Retina (tissue), 1 donor: ENCODE measurements at regions not wholly inside any gene's neighbourhood (a gene's known extent, or its start where the extent isn't known, plus 50 kb on each side); places are given as distances from the start of the nearest gene placed in this dataset.

Experiments used
- DNase-seq: peaks from one replicate; pipeline ENCODE4 v3.0.0-alpha.2; 2016

DNA sequence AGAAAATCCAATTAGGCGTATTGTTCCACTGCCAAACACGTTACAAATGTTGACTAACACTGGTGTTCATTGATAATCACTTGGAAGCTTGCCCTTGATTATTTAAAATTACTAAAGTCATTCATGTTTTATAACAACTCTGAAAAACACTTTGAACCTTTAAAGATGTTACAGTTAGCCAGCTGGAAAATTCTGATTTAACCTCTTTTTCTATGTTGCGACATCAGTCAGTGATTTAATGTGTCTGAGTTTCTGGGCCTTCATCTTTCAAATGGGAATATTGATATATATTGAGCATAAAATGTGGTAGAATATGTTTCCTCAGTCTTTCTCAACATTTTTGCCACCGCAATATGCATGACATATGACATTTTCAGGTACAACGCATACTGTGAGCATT is 274.1 kb upstream of the TENM3 start:
- no peak for DNase-seq

DNA sequence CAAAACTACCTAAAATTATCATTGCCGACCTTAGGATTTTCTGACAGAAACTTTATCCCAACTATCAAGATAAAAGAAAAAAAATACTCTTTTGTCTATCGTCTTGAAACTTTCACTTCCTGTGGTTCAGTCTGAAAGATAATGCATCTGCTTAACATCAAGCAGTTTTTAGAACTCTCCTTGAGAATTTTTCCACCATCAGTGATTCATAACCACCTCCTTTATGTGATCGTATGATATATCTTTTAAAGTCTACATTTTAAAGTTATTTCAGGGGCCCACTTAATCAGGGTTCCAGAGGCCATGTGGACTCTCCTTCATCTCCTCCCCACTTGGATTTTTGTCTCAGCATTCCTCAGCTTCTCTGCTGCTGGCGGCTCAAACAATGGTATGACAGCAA is 272.8 kb upstream of the TENM3 start:
- DNase-seq = no peak

- DNase-seq = no peak
Observed at GRCh38 chr4:181971411-181971810, 271.8 kb upstream of the TENM3 start.

DNA sequence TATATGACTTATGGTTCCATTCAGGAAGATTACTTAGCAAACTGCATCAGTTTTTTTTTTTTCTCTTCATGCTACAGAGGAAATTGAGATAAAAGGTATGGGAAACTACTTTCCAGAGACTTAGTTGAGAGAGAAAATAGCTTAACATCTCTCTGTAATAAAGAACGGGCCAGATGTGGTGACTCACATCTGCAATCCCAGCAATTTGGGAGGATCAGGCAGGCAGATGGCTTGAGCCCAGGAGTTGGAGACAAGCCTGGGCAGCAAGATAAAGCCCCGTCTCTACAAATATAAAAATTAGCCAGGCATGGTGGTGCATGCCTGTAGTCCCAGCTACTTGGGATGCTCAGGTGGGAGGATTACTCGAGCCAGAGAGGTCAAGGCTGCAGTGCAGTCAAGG is 271.2 kb upstream of the TENM3 start:
- DNase-seq = no peak

DNA sequence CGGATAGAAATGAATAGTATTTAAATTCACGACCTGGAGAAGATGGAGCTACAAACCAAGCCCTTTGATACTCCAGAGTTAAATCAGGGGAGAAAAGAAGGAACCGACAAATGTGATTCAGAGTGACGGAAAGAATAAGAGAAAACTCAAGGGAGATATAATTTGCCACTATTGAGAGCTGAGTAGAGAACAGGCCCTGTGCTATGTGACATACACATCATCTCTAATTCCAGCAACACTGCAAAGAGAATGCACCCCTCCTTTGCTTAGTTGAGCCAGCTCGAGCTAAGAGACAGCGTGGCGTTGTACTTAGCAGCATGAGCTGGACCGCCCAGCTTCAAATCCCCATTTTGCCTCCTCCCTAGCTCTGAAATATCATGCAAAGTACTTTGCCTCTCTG is 266.4 kb upstream of the TENM3 start:
- no peak for DNase-seq

DNA sequence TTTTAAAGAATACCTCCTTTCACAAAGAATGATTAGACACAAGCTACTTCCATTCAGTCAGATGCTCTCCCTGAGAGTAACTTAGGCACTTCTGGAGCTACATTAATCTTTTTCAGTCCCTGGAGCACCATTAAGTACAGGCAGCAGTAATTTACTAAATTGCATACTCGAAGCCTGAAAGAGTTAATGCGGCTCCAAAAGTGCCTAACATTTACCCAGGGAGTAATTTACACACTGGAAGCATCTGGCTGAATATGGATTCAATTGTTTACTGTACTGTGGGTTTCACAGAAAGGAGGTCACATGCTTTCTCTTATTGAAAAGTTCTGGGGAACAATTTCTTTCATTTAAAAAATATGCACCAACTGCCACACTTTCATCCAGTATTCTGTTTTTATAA is 260.8 kb upstream of the TENM3 start:
- DNase-seq = no peak

DNA sequence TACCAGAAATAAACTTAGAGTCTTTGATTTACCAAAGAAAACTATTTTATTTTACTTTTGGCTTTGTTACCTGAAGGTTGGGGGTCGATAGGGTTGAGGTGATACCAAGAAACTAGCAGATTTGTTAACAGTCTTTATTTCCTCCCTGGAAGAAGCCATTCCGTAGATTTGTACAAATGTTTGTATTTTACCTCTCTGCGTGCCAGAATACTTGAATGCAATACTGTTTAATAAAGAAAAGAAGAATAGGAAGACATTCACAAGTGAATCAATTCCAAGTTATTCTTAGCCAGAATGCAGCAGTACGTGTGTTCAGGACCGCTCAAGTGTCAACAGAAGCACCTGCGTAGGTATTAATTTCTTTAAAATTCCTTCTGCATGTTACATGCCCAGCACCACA is 260.3 kb upstream of the TENM3 start:
- no peak for DNase-seq

DNA sequence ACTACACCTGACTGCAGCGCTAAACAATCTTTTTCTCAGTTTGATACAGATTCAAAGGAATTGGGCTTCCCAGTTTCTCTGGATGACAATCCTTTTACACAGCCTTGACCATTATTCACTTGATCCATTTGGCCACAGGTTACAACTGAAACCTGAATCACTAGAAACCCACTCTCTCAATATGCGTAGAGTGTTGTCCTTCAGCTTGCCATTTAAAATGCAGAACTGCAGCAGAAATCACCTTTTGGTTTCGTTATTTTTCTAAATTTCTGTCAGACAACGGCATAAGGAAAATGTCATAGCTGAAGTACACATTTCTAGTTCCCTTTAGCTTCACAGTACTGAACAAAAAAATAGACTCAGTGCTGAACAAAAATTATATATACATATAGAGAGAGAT is 255.8 kb upstream of the TENM3 start:
- DNase-seq = no peak

- peak; percentile 19 for DNase-seq
Observed at GRCh38 chr4:181989071-181989470, 254.1 kb upstream of the TENM3 start.

DNA sequence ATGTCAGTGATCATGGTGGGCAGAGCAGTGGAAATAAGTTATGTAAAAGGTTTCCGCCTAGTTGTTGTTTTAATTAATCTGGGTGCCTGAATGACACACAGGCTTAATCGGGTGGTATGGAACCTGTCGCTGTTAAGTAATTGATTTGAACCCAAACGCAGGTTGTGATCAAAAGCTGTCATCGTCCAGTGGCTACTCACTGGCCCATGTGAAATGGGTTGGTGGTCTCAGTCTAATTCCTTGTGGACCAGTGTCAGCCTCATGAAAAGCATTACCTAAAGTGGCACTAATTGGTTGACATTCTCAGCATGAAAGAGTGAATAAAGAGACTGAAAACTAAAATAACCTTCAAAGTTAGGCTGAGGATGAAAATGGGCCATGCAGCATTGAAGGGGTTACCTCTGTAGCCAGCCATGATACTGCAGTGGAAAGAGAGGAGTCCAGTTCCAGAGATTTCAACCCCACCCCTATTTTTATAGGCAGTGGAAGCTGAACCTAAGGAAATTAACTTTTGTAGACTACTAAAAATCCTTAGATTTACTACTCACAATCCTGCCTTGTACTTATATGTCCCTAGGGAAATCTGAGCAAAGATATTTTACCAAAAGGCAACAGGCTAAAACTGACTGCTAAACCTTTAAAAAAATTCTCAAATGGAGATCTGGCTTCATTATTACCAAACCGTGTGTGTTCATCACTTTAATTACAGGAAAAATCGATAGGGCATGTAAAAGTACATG is 251.7 kb upstream of the TENM3 start:
- DNase-seq = peak; percentile 71

- DNase-seq = no peak
Observed at GRCh38 chr4:181998398-181999295, 244.6 kb upstream of the TENM3 start.

GRCh38 chr4:182000077-182000476 is 243.1 kb upstream of the TENM3 start:
- no peak for DNase-seq

DNA sequence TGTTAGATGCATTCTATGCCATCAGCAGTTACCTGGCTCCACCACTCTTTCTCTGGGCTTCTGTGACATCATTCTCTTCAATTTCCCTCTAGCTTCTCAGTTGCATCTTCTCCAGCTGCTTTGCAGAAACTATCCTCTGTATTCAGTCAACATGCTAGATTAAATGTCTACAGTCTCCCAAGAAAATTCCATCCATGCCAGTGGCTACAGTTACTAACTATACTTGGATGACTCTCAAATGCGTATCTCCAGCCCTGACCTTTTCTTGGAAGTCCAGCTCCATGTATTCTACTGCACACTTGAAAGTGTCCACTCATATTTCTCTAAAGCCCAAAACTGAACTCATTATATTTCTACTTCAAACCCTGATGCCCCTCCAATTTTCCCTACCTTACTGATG is 232.3 kb upstream of the TENM3 start:
- DNase-seq = no peak

- no peak for DNase-seq
Observed at GRCh38 chr4:182014164-182014563, 229.0 kb upstream of the TENM3 start.

- no peak for DNase-seq
Observed at GRCh38 chr4:182015014-182015413, 228.2 kb upstream of the TENM3 start.

GRCh38 chr4:182015893-182016292 is 227.3 kb upstream of the TENM3 start:
- DNase-seq = no peak

DNA sequence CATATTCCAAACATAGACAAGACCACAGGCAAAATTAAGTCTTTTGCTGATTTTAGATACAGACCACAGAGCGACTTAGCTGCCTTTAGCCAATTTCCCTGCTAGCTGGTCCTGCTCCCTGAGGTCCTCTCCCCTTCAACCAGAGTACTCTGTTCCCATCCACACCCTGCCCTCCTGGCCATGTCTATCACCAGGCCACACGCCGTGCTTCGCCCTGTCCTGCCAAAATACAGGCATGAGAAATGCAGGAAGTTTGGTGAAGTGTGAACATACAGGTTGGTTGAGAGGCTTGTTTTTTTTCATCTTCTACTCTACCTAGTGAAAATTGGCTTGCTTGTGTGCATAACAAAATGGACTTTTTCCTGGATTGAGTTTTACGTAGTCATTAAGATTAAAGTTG is 226.2 kb upstream of the TENM3 start:
- DNase-seq = no peak

GRCh38 chr4:182018691-182019090 is 224.5 kb upstream of the TENM3 start:
- no peak for DNase-seq

DNA sequence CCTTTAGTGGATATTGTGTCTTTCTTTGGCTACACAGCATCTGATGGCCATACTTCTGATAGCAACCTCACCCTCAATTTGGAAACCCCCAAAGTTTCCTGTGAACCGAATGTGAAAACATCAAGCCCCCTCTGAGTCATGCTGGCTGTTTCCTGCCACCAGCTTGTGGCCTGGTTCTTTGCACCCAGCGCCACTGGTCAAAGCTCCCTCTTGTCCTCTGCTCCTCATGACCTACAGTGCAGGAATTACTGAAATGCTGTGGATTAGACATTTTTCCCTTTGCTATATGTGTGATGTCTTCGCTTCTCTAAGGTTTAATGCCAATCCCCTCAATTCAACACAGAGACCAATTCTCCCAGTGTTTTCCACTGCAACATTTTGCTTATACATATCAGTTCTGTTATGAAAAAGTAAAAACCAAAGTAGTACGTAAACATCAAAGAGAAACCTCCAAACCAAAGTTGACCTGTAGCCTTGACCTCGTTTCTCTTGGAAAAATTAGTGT is 224.0 kb upstream of the TENM3 start:
- DNase-seq = no peak

- DNase-seq = no peak
Observed at GRCh38 chr4:182022909-182023308, 220.3 kb upstream of the TENM3 start.

GRCh38 chr4:182023469-182023868 is 219.7 kb upstream of the TENM3 start:
- no peak for DNase-seq

- no peak for DNase-seq
Observed at GRCh38 chr4:182042945-182043344, 200.3 kb upstream of the TENM3 start.

DNA sequence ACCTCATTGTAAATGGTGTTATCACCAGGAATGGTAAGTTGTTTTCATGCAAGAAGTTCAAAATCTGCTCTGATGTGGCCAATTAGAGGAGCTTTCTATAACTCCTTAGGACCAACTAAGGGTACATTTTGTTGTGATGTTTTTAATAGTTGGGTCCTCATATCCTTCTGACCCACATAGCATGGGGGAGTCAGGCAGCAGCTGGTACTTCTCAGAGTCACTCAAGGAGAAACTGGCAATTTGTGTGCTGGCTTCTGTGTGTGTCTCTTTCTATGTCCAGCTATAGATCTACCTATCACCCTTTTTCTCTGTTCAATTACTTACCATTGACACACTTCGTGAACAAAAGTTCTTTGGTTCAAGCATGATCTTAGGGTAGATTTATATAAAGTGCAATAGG is 194.3 kb upstream of the TENM3 start:
- DNase-seq = peak; percentile 15

- no peak for DNase-seq
Observed at GRCh38 chr4:182056866-182057265, 186.3 kb upstream of the TENM3 start.
